ENCODE measurements at regions not wholly inside any gene's neighbourhood (a gene's known extent, or its start where the extent isn't known, plus 50 kb on each side); places are given as distances from the start of the nearest gene placed in this dataset.

- 62 to 73% methylated on average over 1 of the region's 1 CpG for WGBS, 2 donors
- no peaks in the 10 kb centered on the region for H3K27me3 ChIP-seq
- intact Hi-C loops (cut with DNase I), result no loop called here
- DNase-seq, result no peak
- H3K4me3 ChIP-seq, result no peak overlapping the region
- TF ChIP-seq CTCF (IDR thresholded peaks at IDR 0.05), result no peak
- no peaks in the 10 kb centered on the region for H3K4me1 ChIP-seq
- H3K9me3 ChIP-seq, result no peaks in the 10 kb centered on the region
- no peaks in the 10 kb centered on the region for H3K36me3 ChIP-seq
- no peak overlapping the region for H3K27ac ChIP-seq
- no peak for ATAC-seq
Observed at GRCh38 chr4:111014537-111014936, 391.7 kb upstream of the PITX2 start.

DNA sequence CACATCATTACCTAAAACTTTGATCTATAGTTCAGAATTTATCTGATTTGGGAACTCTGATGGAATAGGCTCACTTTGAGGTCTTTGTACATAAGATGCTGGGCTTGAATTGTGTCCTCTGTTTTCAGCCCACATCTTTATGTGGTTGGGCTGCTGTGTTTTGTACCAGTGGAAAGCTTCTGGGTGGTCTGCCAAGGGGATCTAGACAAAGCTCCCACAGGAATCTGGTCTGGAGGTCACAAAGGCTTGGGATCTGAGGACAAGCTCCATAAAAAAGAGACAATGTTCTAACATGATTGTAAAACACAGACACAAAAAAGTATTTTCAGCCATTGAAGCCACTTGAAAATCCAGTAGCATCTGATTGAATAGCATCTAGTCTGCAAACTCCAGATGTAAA lies 393.5 kb upstream of the PITX2 start:
- H3K4me1 ChIP-seq, result no peaks in the 10 kb centered on the region
- H3K9me3 ChIP-seq, result no peaks in the 10 kb centered on the region
- DNase-seq (no peak), ATAC-seq (no peak)
- no peak overlapping the region for H3K27ac ChIP-seq
- H3K27me3 ChIP-seq, result no peaks in the 10 kb centered on the region
- H3K4me3 ChIP-seq, result no peak overlapping the region
- intact Hi-C loops (cut with DNase I), result no loop called here
- no peaks in the 10 kb centered on the region for H3K36me3 ChIP-seq
- TF ChIP-seq CTCF (IDR thresholded peaks at IDR 0.05), result no peak

DNA sequence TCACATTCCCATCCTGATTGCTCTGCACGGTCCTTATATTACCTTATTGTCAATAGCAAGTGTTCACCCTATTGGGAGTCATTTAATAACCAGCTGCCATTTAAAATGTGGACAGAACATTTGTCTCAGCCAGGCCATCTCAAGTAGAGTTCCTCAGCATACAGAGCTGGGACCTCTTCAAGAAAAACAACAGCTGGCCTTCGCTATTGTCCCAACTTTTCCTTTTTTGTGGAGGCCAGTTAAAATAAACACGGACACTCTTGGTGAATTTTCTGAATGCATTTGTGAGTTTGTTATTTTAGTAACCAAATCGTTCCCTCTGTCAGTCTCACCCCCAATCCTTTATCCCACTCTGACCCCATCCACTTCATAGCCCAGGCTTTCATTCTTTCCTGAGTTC lies 395.3 kb upstream of the PITX2 start:
- no peaks in the 10 kb centered on the region for H3K27me3 ChIP-seq
- no peaks in the 10 kb centered on the region for H3K4me1 ChIP-seq
- no peak for DNase-seq
- intact Hi-C loops (cut with DNase I), result no loop called here
- TF ChIP-seq CTCF (IDR thresholded peaks at IDR 0.05), result no peak
- no peak overlapping the region for H3K4me3 ChIP-seq
- no peak overlapping the region for H3K27ac ChIP-seq
- WGBS, 2 donors, result 50% methylated on average over 4 of the region's 4 CpGs
- H3K36me3 ChIP-seq, result no peaks in the 10 kb centered on the region
- ATAC-seq, result no peak
- no peaks in the 10 kb centered on the region for H3K9me3 ChIP-seq

DNA sequence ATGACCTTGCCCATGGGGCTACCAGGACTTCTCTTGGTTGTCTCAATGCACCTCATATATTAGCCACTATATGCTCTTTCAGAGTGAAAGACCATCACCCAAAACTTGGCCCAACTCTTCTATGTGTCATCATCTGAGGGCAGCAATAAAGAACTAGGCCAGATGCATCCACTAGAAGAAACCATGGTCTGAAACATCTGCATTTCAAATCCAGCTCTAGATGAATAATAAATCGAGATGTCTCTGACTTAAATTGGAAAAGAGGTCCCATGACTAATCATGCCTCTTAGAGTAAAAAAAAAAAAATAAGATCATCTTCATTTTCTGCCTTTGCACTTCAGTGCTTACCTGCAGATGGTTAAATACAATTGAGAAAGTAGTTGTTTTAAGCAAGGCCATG lies 397.6 kb upstream of the PITX2 start:
- Histone ChIP-seq H3K4me1 (no peaks in the 10 kb centered on the region), H3K9me3 (no peaks in the 10 kb centered on the region), H3K27ac (no peak overlapping the region), H3K4me3 (no peak overlapping the region), H3K36me3 (no peaks in the 10 kb centered on the region), H3K27me3 (no peaks in the 10 kb centered on the region)
- intact Hi-C loops (cut with DNase I), result no loop called here
- DNase-seq (no peak), ATAC-seq (no peak)
- no peak for TF ChIP-seq CTCF (IDR thresholded peaks at IDR 0.05)
- 67 to 71% methylated on average over 1 of the region's 1 CpG for WGBS, 2 donors

DNA sequence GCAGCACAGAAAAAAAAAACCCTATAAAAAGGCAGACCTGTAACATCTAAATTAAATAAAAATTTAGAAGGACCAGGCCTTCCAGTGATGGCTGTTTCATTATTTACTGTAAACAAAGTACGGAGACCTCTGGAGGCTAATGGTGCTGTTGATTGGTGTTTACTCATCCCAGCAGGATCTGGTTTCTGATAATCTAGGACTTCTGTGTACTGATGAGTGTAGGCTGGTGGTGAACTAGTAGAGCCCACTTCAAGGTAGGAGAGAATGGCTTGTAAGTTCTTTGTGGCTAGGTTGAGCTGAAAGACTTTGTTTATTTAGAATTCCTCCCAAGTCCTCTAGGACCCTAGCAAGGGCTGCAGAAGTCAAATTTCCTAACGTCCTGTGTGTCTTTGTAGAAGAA lies 398.1 kb upstream of the PITX2 start:
- intact Hi-C loops (cut with DNase I), result no loop called here
- Histone ChIP-seq H3K4me3 (no peak overlapping the region), H3K27ac (no peak overlapping the region), H3K4me1 (no peaks in the 10 kb centered on the region), H3K27me3 (no peaks in the 10 kb centered on the region), H3K9me3 (no peaks in the 10 kb centered on the region), H3K36me3 (no peaks in the 10 kb centered on the region)
- DNase-seq, result no peak
- 25% methylated on average over 2 of the region's 2 CpGs for WGBS, 2 donors
- TF ChIP-seq CTCF (IDR thresholded peaks at IDR 0.05), result no peak
- ATAC-seq, result no peak
